Fibroblast of skin of right biceps (primary cell): ENCODE measurements at regions not wholly inside any gene's neighbourhood (a gene's known extent, or its start where the extent isn't known, plus 50 kb on each side); places are given as distances from the start of the nearest gene placed in this dataset.
A peak's percentile ranks its signal among the peaks of the same experiment; 100 is the strongest.

Source experiments
- DNase-seq: peaks from one replicate; pipeline ENCODE4 v3.0.0-alpha.2; 2013

GRCh38 chr3:157618886-157619285 is 115.7 kb upstream of the VEPH1 start:
- no peak for DNase-seq

GRCh38 chr3:157618075-157618760 is 115.0 kb upstream of the VEPH1 start:
- peak; percentile 81 for DNase-seq

GRCh38 chr3:157614896-157615295 is 111.7 kb upstream of the VEPH1 start:
- no peak for DNase-seq

GRCh38 chr3:157611536-157612076 is 108.4 kb upstream of the VEPH1 start:
- DNase-seq: no peak

GRCh38 chr3:157610876-157611535 is 107.8 kb upstream of the VEPH1 start:
- no peak for DNase-seq

- DNase-seq: no peak
These were observed 104.7 kb upstream of the VEPH1 start for GRCh38 chr3:157607826-157608405.

- DNase-seq: no peak
These were observed 103.6 kb upstream of the VEPH1 start for GRCh38 chr3:157606852-157607197.

- DNase-seq: peak; percentile 77
These were observed 103.0 kb upstream of the VEPH1 start for GRCh38 chr3:157606011-157606851.

- DNase-seq: no peak
These were observed 102.1 kb upstream of the VEPH1 start for GRCh38 chr3:157605356-157605755.

- no peak for DNase-seq
These were observed 99.2 kb upstream of the VEPH1 start for GRCh38 chr3:157602424-157602823.

- no peak for DNase-seq
These were observed 92.0 kb upstream of the VEPH1 start for GRCh38 chr3:157595259-157595658.

- no peak for DNase-seq
These were observed 91.2 kb upstream of the VEPH1 start for GRCh38 chr3:157594413-157594812.

- no peak for DNase-seq
These were observed 89.6 kb upstream of the VEPH1 start for GRCh38 chr3:157592769-157593168.

- DNase-seq: no peak
These were observed 87.1 kb upstream of the VEPH1 start for GRCh38 chr3:157590273-157590672.

- peak; percentile 30 for DNase-seq
These were observed 86.0 kb upstream of the VEPH1 start for GRCh38 chr3:157589211-157589610.

- no peak for DNase-seq
These were observed 85.3 kb upstream of the VEPH1 start for GRCh38 chr3:157588386-157589060.

GRCh38 chr3:157586293-157586692 is 83.1 kb upstream of the VEPH1 start:
- DNase-seq: no peak

- DNase-seq: no peak
These were observed 82.2 kb upstream of the VEPH1 start for GRCh38 chr3:157585386-157585785.

- DNase-seq: no peak
These were observed 79.4 kb upstream of the VEPH1 start for GRCh38 chr3:157582637-157582973.

- peak; percentile 13 for DNase-seq
These were observed 78.9 kb upstream of the VEPH1 start for GRCh38 chr3:157581956-157582636.

GRCh38 chr3:157581371-157581770 is 78.2 kb upstream of the VEPH1 start:
- peak; percentile 60 for DNase-seq

GRCh38 chr3:157578181-157578580 is 75.0 kb upstream of the VEPH1 start:
- DNase-seq: no peak
